ENCODE measurements at regions not wholly inside any gene's neighbourhood (a gene's known extent, or its start where the extent isn't known, plus 50 kb on each side); places are given as distances from the start of the nearest gene placed in this dataset.
"Not testable (repeated sequence)": the region's sequence is repeated elsewhere in the genome, so short reads cannot be mapped to it uniquely, and the experiment has no call there.

DNA sequence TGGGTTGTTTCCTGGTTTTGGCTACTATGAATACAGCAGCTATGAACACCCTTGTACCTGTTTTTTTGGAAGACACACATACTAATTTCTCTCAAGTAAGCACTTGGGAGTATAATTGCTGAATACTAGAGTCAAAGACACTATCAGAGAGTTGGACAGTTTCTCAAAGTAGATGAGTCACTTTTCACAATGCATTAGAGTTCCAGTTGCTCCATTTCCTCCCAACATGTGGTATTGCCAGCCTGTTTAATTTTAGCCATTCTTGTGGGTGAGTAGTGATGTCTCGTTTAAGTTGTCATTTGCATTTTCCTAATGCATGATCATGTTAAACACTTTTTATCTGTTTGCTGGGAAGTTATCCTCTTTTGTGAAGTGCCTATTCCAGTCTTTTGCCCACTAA is 81.6 kb upstream of the GDNF start:
- DNase-seq (ENCODE audit: low read depth in 2 of 2, low spot score in 1 of 2): no peak

DNA sequence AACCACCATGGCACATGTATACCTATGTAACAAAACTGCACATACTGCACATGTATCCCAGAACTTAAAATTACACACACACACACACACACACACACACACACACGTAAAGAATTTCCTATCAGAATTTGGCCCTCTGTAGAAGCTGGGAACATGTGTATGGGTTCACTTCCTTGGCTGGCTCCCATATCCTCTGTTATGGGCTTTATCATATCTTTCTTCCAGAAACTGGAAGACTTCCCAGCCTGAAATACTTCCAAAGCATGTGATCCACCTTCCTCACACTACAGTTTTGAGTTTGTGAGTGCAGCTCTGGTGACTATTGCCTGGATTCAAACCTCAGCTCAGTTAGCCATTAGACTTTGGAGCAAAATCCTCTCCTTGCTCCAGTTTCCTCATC is 78.6 kb upstream of the GDNF start:
- no peak for DNase-seq (ENCODE audit: low read depth in 2 of 2, low spot score in 1 of 2)

- DNase-seq (ENCODE audit: low read depth in 2 of 2, low spot score in 1 of 2): no peak
Observed at GRCh38 chr5:37916525-37916924, 76.7 kb upstream of the GDNF start.

DNA sequence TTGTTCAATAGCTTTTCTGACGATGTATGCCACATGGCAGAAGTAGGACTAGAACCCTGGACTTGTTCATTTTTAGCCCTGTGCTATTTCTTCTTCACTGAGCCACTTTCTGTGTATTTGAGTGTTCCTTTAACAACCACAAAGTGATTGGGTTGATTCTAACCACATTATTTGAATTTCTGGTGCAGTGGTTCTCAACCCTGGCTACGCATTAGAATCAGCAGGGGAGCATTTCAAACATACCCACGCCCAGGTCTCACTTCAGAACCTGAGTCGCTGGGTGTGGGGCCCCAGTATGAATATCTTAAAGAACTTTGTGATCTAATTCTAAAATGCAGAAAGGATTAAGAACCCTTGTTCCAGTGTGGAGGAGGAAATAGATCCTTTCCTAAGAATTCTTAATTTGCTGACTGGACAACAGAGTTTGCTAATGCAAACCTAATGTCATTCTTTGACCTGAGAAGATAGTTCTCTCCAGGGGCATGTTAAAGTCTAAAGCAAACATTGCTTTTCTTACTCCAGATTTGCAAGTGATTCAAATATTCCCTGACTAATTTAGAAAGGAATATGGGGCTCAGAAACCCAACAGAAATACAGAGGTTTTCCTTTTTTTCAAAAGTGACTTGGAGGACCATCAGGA is 75.4 kb upstream of the GDNF start:
- no peak for DNase-seq (ENCODE audit: low read depth in 2 of 2, low spot score in 1 of 2)

DNA sequence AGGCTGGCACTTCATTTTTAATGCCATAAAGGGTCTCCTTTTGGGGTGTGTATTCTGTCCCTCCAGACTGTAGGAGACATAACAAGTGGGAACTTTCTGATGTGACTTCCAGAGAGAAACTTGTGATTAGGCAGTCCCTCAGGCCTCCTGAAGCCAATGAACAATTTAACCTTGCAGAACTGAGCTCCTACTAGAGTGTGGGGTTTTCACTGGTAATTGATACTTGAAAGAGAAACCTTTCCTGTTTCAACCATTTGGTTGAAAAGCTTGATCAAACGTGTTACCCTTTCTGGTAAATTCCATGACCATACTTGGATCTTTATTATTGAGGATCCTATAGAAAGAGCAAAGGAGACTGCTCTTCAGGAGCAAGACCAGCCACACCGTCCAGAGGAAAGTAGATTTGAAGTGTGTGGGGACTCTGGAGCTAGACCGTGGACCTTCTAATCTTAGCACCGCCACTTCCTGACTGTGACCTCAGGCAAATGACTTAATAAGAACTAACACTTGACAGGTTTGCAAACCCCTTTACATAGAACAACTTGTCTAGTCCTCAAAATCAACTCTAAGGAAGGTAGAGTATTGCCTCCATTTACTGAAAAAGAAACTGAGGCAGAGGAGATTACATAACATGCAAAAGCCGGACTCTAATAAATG is 69.9 kb upstream of the GDNF start:
- DNase-seq (ENCODE audit: low read depth in 2 of 2, low spot score in 1 of 2): not testable (repeated sequence)

- no peak for DNase-seq (ENCODE audit: low read depth in 2 of 2, low spot score in 1 of 2)
Observed at GRCh38 chr5:37906416-37906815, 66.6 kb upstream of the GDNF start.

- DNase-seq (ENCODE audit: low read depth in 2 of 2, low spot score in 1 of 2): no peak
Observed at GRCh38 chr5:37905230-37905629, 65.4 kb upstream of the GDNF start.

DNA sequence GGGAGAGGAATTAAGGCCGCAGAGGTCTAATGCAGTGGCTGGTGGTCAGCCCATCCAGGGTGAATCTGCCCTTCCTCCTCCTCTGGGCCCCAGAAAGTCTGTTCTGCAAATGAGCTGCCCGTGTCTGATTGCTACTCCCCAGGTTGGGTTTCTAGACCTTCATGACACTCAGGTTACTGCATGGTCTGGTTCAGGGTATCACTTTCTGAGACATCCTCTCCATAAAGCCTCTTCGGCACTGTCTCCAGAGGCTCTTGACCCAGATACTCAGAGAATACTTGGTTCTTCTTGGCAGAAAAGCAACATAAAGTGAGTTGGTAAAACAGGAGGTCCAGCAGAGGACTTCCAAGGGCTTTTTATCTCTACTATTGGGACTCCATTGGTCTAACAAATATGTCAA is 62.5 kb upstream of the GDNF start:
- no peak for DNase-seq (ENCODE audit: low read depth in 2 of 2, low spot score in 1 of 2)

- no peak for DNase-seq (ENCODE audit: low read depth in 2 of 2, low spot score in 1 of 2)
Observed at GRCh38 chr5:37900692-37901091, 60.9 kb upstream of the GDNF start.

- no peak for DNase-seq (ENCODE audit: low read depth in 2 of 2, low spot score in 1 of 2)
Observed at GRCh38 chr5:37899037-37899436, 59.2 kb upstream of the GDNF start.

GRCh38 chr5:37896159-37896558 is 56.3 kb upstream of the GDNF start:
- no peak for DNase-seq (ENCODE audit: low read depth in 2 of 2, low spot score in 1 of 2)

DNA sequence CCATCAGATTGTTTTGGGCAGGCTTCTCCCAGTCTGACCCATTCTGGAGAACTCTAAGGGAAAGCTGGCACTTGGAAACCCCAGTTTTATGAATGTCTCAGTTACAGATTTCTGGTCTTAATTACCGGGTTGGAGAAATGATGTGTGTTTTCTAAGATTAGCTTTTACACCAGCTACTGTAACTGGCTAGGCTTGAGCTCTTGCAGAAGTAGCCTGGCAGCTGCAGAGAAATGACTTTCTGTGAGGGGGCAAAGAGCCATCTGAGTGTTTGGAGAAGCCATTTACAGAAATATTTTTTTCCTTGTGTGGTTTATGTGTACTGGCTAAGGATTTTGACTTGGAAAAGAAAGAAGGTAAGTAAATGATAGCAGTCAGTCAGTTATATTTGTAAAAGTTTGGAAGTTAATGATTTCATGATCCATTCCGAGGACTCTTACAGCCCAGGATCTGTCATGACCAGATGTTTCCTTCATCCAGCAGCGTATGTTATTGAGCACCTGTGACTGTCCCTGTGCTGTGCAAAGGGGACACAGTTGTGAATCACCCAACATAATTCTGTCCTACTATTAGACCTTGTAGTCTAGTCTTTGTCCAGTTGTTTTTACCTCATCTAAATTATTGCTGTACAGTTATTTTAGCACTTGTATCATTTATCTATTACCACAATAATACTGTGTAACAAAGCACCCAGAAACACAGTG is 53.7 kb upstream of the GDNF start:
- DNase-seq (ENCODE audit: low read depth in 2 of 2, low spot score in 1 of 2): no peak

- no peak for DNase-seq (ENCODE audit: low read depth in 2 of 2, low spot score in 1 of 2)
Observed at GRCh38 chr5:37892586-37892985, 52.7 kb upstream of the GDNF start.

GRCh38 chr5:37891832-37892231 is 52.0 kb upstream of the GDNF start:
- DNase-seq (ENCODE audit: low read depth in 2 of 2, low spot score in 1 of 2): no peak

GRCh38 chr5:37889612-37890317 is 49.9 kb upstream of the GDNF start:
- no peak for DNase-seq (ENCODE audit: low read depth in 2 of 2, low spot score in 1 of 2)
